Upper lobe of left lung (tissue), 4 donors: ENCODE measurements at regions not wholly inside any gene's neighbourhood (a gene's known extent, or its start where the extent isn't known, plus 50 kb on each side); places are given as distances from the start of the nearest gene placed in this dataset.

Experiments
- CTCF ChIP-seq, 6 experiments: fragments of 450-650 bp in 4 of 6; fragments of 200-600 bp in 2 of 6; sonication (generic) in 2 of 6; IDR thresholded peaks; one replicate each; pipeline ENCODE4 v1.5.1; 2016 to 2019; ENCODE audit warnings: antibody characterized with exemption in 6 of 6
- POLR2A ChIP-seq, 4 donors: fragments of 450-650 bp; IDR thresholded peaks; one replicate each; pipeline ENCODE4 v1.5.1; 2016 to 2017; ENCODE audit warnings: antibody characterized with exemption in 4 of 4, mild to moderate bottlenecking in 2 of 4
- POLR2AphosphoS5 ChIP-seq, 2 donors: sonication (generic); formaldehyde crosslinking; IDR thresholded peaks; one replicate each; pipeline ENCODE4 v1.5.1; 2017; ENCODE audit warnings: antibody characterized with exemption in 2 of 2

- no peak for TF ChIP-seq CTCF (IDR thresholded peaks at IDR 0.05)
- no peak for TF ChIP-seq POLR2A (IDR thresholded peaks at IDR 0.05)
- TF ChIP-seq POLR2AphosphoS5 (IDR thresholded peaks at IDR 0.05) = no peak
Measured at GRCh38 chr12:32012249-32012785, 53.1 kb downstream of the RESF1 start.
